Vagina (tissue), 2 donors: ENCODE measurements at regions not wholly inside any gene's neighbourhood (a gene's known extent, or its start where the extent isn't known, plus 50 kb on each side); places are given as distances from the start of the nearest gene placed in this dataset.

Experiments used
- DNase-seq, 2 donors: peaks; one replicate each; pipeline ENCODE4 v3.0.0-alpha.2; 2017; ENCODE audit errors: extremely low spot score in 2 of 2
- H3K27ac ChIP-seq: fragments of 200-600 bp; sonication (generic); one replicate; pipeline ENCODE4 v1.5.1; 2019
- H3K27me3 ChIP-seq: fragments of 200-600 bp; sonication (generic); one replicate; pipeline ENCODE4 v1.5.1; 2019
- H3K36me3 ChIP-seq, 2 donors: fragments of 200-600 bp; sonication (generic); one replicate each; pipeline ENCODE4 v1.5.1; 2017 to 2019
- H3K4me1 ChIP-seq: fragments of 200-600 bp; sonication (generic); one replicate; pipeline ENCODE4 v1.5.1; 2019
- H3K4me3 ChIP-seq, 2 donors: fragments of 200-600 bp; sonication (generic); 1 replicate in 1 of 2; 2 replicates in 1 of 2; pipeline ENCODE4 v1.5.1; 2016 to 2019
- H3K9me3 ChIP-seq: fragments of 200-600 bp; sonication (generic); one replicate; pipeline ENCODE4 v1.5.1; 2019
- POLR2A ChIP-seq, 2 donors: fragments of 450-650 bp; IDR thresholded peaks; one replicate each; pipeline ENCODE4 v1.6.1; 2017; ENCODE audit warnings: antibody characterized with exemption in 2 of 2, mild to moderate bottlenecking in 2 of 2, moderate library complexity in 2 of 2
- POLR2AphosphoS5 ChIP-seq, 2 donors: sonication (generic); formaldehyde crosslinking; IDR thresholded peaks; one replicate each; pipeline ENCODE4 v1.9.0; 2017; ENCODE audit warnings: antibody characterized with exemption in 2 of 2, mild to moderate bottlenecking in 2 of 2, low read depth in 1 of 2; ENCODE audit not compliant: insufficient read depth in 1 of 2
- intact Hi-C: fragments of 100-400 bp; cut with DNase I; formaldehyde crosslinking; loops from one replicate; pipeline ENCODE4 v1.15.1; 2023
- TF ChIP-seq, protein P1 (sequence below), 3 experiments: fragments of 450-650 bp in 2 of 3; fragments of 200-600 bp in 1 of 3; sonication (generic) in 1 of 3; IDR thresholded peaks; one replicate each; pipeline ENCODE4 v1.5.1; 2017 to 2019; ENCODE audit warnings: antibody characterized with exemption in 3 of 3, mild to moderate bottlenecking in 2 of 3, moderate library complexity in 2 of 3

DNA sequence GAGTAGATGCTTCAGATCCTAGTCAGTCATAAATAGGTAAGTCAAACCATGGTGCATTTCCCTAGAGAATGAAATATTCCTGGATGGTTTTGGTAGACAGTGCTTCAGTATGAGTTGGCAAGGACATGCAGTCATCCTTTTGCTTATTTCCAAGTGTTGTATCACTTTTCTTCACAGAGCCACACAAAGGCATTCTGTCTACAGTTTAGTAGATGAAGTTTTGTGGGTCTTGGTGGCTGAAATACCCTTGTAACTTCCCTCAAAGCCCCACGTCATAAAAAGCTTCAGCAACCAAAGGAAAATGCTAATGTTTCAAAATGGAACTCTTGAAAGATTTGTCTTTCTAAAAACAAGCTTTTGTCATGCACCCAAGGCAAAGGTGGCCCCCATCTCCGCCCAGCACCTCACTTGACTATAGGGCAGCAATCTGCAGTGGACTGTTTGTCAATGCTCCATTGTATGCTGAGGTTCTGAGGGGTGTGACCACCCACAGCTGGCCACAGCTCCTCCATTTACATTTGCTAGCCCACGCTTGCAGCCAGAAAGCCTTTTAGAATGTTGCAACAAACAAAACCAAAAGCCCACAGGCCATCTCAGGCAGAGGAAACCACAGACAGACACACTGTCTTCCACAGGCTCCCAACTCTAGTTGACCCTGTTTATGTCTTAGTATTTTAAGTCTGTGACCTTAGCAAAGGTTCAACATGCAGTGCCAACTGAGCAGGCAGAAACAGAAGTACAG lies 87.1 kb upstream of the FAM9C start:
- no peak overlapping the region for H3K27ac ChIP-seq
- H3K4me1 ChIP-seq, result no peaks in the 10 kb centered on the region
- no peaks in the 10 kb centered on the region for H3K9me3 ChIP-seq
- TF ChIP-seq, protein P1, sequence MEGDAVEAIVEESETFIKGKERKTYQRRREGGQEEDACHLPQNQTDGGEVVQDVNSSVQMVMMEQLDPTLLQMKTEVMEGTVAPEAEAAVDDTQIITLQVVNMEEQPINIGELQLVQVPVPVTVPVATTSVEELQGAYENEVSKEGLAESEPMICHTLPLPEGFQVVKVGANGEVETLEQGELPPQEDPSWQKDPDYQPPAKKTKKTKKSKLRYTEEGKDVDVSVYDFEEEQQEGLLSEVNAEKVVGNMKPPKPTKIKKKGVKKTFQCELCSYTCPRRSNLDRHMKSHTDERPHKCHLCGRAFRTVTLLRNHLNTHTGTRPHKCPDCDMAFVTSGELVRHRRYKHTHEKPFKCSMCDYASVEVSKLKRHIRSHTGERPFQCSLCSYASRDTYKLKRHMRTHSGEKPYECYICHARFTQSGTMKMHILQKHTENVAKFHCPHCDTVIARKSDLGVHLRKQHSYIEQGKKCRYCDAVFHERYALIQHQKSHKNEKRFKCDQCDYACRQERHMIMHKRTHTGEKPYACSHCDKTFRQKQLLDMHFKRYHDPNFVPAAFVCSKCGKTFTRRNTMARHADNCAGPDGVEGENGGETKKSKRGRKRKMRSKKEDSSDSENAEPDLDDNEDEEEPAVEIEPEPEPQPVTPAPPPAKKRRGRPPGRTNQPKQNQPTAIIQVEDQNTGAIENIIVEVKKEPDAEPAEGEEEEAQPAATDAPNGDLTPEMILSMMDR (IDR thresholded peaks at IDR 0.05), result no peak
- TF ChIP-seq POLR2AphosphoS5 (IDR thresholded peaks at IDR 0.05; ENCODE audit: insufficient read depth in 1 of 2, low read depth in 1 of 2) (no peak), POLR2A (IDR thresholded peaks at IDR 0.05) (no peak)
- DNase-seq, result no peak
- H3K4me3 ChIP-seq, result no peak overlapping the region
- intact Hi-C loops, result no loop called here
- no peaks in the 10 kb centered on the region for H3K27me3 ChIP-seq
- H3K36me3 ChIP-seq, result no peaks in the 10 kb centered on the region

DNA sequence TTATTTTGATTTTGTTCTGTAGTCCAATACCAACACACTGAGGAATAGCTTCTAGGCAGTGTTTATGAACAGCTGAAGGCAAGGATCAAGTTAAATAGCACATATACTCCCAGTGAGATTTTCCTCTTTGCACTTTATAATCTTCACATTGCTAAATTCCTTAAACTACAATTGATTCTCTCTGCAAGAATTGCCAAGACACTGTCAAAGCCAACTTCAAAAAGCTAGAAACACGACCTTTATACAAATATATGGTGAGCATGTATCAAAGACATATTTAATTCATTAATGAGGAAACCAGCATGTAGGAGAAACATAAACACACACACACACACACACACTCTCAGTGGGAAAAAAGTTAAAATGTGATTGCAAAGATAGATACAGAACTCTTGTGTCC lies 86.4 kb upstream of the FAM9C start:
- Histone ChIP-seq H3K9me3 (no peaks in the 10 kb centered on the region), H3K27me3 (no peaks in the 10 kb centered on the region), H3K4me1 (no peaks in the 10 kb centered on the region), H3K36me3 (no peaks in the 10 kb centered on the region), H3K27ac (no peak overlapping the region), H3K4me3 (no peak overlapping the region)
- intact Hi-C loops, result no loop called here
- DNase-seq, result no peak
- TF ChIP-seq POLR2AphosphoS5 (IDR thresholded peaks at IDR 0.05; ENCODE audit: insufficient read depth in 1 of 2, low read depth in 1 of 2), result no peak
- no peak for TF ChIP-seq POLR2A (IDR thresholded peaks at IDR 0.05)
- TF ChIP-seq, protein P1 (IDR thresholded peaks at IDR 0.05), result no peak

DNA sequence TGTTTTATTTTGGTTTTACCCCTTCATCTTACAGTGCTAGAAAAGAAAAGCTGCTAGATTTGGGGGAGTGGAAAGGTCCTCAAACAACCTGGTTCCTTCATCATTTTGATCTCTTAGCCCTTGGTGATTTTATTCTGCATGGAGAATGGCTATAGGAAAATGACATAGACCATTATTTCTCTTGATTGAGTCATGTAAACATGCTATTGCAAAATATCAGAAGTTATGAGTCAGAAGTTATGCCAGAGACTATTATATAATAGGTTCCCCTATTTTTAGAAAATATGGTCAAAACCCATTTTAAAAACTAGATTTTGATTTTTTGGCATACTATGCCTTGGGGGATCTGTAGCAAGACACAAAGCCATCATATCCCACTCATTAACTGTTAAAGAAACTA lies 83.7 kb upstream of the FAM9C start:
- no peaks in the 10 kb centered on the region for H3K27me3 ChIP-seq
- no peaks in the 10 kb centered on the region for H3K9me3 ChIP-seq
- TF ChIP-seq POLR2A (IDR thresholded peaks at IDR 0.05) (no peak), POLR2AphosphoS5 (IDR thresholded peaks at IDR 0.05; ENCODE audit: insufficient read depth in 1 of 2, low read depth in 1 of 2) (peak in 1 of 2 donors; percentile 13)
- TF ChIP-seq, protein P1 (IDR thresholded peaks at IDR 0.05), result no peak
- no peak for DNase-seq
- H3K27ac ChIP-seq, result peak overlapping the region; percentile 13
- H3K36me3 ChIP-seq, result no peaks in the 10 kb centered on the region
- intact Hi-C loops, result no loop called here
- peaks cover 6% of the 10 kb centered on the region for H3K4me1 ChIP-seq
- no peak overlapping the region for H3K4me3 ChIP-seq

DNA sequence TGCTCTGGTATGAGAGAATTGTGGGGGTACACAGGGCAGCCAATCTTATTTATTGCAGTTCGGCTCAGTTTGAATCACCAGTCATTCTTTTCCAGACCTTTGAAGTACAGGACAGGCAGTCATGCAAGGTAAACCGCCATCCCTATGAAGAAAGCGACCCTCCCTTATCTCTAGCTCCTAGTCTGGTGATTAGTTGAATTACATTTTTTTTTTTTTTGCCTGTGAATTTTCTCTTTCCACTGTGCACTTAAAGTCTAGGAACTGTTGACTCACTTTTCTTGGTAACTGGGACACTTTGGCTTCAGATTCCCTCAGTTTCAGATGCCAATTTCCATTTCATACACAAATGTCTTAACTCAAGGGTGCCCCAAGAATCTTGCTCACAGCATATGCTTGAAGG lies 82.4 kb upstream of the FAM9C start:
- H3K27ac ChIP-seq, result no peak overlapping the region
- no peak for TF ChIP-seq POLR2AphosphoS5 (IDR thresholded peaks at IDR 0.05; ENCODE audit: insufficient read depth in 1 of 2, low read depth in 1 of 2)
- TF ChIP-seq, protein P1 (IDR thresholded peaks at IDR 0.05), result no peak
- TF ChIP-seq POLR2A (IDR thresholded peaks at IDR 0.05), result no peak
- H3K36me3 ChIP-seq, result no peaks in the 10 kb centered on the region
- H3K27me3 ChIP-seq, result no peaks in the 10 kb centered on the region
- H3K9me3 ChIP-seq, result no peaks in the 10 kb centered on the region
- H3K4me1 ChIP-seq, result peaks cover 6% of the 10 kb centered on the region
- no peak for DNase-seq
- intact Hi-C loops, result no loop called here
- H3K4me3 ChIP-seq, result no peak overlapping the region

DNA sequence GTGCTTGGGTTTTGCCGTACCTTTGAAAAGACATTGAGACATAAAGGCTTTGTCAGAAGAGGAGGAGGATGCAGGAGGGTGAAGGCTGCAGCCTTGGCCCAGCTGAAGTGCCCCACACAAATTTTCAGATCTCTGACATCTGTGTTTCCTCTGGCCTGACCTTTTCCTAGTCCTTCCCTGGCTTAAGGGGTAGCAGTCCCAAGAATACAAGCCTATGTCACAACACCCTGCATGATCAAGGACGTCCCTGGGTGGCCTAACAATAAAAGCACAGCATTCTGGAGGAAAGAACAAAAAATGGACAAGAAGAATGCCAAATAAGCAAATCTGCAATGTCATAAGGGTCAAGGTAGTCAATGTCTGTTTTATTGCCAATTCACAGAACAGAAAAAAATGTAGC lies 80.8 kb upstream of the FAM9C start:
- H3K4me1 ChIP-seq, result peaks cover 10% of the 10 kb centered on the region

More for the DNA sequence above, 80.8 kb upstream of the FAM9C start:
- no peak overlapping the region for H3K4me3 ChIP-seq
- H3K36me3 ChIP-seq, result no peaks in the 10 kb centered on the region
- peak overlapping the region; percentile 39 for H3K27ac ChIP-seq
- DNase-seq, result no peak
- H3K9me3 ChIP-seq, result no peaks in the 10 kb centered on the region
- H3K27me3 ChIP-seq, result no peaks in the 10 kb centered on the region
- intact Hi-C loops, result no loop called here
- TF ChIP-seq POLR2A (IDR thresholded peaks at IDR 0.05) (no peak), POLR2AphosphoS5 (IDR thresholded peaks at IDR 0.05; ENCODE audit: insufficient read depth in 1 of 2, low read depth in 1 of 2) (no peak)
- TF ChIP-seq, protein P1 (IDR thresholded peaks at IDR 0.05), result no peak
